OCI-LY1 (cell line): ENCODE measurements at regions not wholly inside any gene's neighbourhood (a gene's known extent, or its start where the extent isn't known, plus 50 kb on each side); places are given as distances from the start of the nearest gene placed in this dataset.

ENCODE experiments used
- CTCF ChIP-seq: fragments of 200-600 bp; sonication (generic), shearing (Covaris generic); IDR thresholded peaks from 2 replicates; pipeline ENCODE4 v1.5.1; 2017; ENCODE audit warnings: mild to moderate bottlenecking, antibody characterized with exemption, low read length, moderate library complexity, mixed read lengths
- EZH2 ChIP-seq: fragments of 200-600 bp; sonication (generic), shearing (Covaris generic); IDR thresholded peaks from 2 replicates; pipeline ENCODE4 v1.8.0; 2017; ENCODE audit warnings: borderline replicate concordance, mixed run types, mild to moderate bottlenecking, antibody characterized with exemption, low read length, moderate library complexity, mixed read lengths

- TF ChIP-seq EZH2 (no peak), CTCF (no peak)
Measured at GRCh38 chrX:109785053-109785452, 52.0 kb upstream of the ACSL4 start.
